Breast epithelium (tissue), 3 donors: ENCODE measurements at regions not wholly inside any gene's neighbourhood (a gene's known extent, or its start where the extent isn't known, plus 50 kb on each side); places are given as distances from the start of the nearest gene placed in this dataset.

Experiments
- CTCF ChIP-seq, 3 donors: fragments of 450-650 bp; IDR thresholded peaks; one replicate each; pipeline ENCODE4 v1.5.1; 2016 to 2017; ENCODE audit warnings: antibody characterized with exemption in 3 of 3, mild to moderate bottlenecking in 3 of 3, moderate library complexity in 3 of 3
- POLR2A ChIP-seq: fragments of 450-650 bp; IDR thresholded peaks from one replicate; pipeline ENCODE4 v1.6.1; 2016; ENCODE audit warnings: antibody characterized with exemption, mild to moderate bottlenecking, moderate library complexity

GRCh38 chr5:117110548-117110947, 535.9 kb upstream of the SEMA6A start:
- TF ChIP-seq POLR2A (no peak), CTCF (IDR thresholded peaks at IDR 0.05) (no peak)
